ENCODE measurements at regions not wholly inside any gene's neighbourhood (a gene's known extent, or its start where the extent isn't known, plus 50 kb on each side); places are given as distances from the start of the nearest gene placed in this dataset.

DNA sequence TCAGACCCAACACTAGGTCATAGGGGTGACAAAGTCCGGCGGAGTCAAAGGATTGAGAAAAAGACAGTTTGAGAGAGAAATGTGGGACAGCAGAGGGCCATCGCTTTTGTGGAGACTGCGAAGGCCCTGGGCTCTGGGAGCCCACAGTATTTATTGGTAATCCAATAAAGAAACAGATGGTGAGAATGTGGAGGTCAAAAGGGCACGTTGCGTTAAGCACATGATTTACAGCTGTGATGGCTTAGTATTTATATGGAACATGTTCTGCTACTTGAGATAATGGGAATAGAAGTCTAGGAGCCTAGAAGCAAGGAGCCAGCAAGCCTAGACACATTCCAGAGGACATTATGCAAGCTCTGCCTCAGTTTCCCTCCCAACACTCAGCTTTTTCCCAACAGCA lies 2521.1 kb downstream of the PCDH9 start:
- Histone ChIP-seq H3K27ac (ENCODE audit: extremely low read length, insufficient read depth, low read length) (no peak overlapping the region), H3K9me3 (ENCODE audit: low read length) (no peaks in the 10 kb centered on the region), H4K20me1 (ENCODE audit: insufficient read depth, low read length) (no peaks in the 10 kb centered on the region), H3K79me2 (ENCODE audit: insufficient read depth, low read length) (no peaks in the 10 kb centered on the region), H2AFZ (ENCODE audit: low read length) (no peak overlapping the region), H3K4me3 (replicated peaks in 1 of 3; ENCODE audit: insufficient read depth in 1 of 3, low read depth in 2 of 3, low read length in 3 of 3) (no peak overlapping the region), H3K4me1 (ENCODE audit: insufficient read depth, low read length) (no peaks in the 10 kb centered on the region), H3K27me3 (ENCODE audit: control insufficient read depth in 1 of 2, insufficient read depth in 2 of 2, low read length in 2 of 2) (no peaks in the 10 kb centered on the region; a peak in 1 of 5 replicates), H3K9ac (ENCODE audit: insufficient read depth, low read depth, low read length) (no peak overlapping the region), H3K4me2 (ENCODE audit: low read depth, low read length) (no peak overlapping the region), H3K36me3 (replicated peaks in 1 of 2; ENCODE audit: control insufficient read depth in 1 of 2, insufficient read depth in 2 of 2, low read length in 2 of 2) (no peaks in the 10 kb centered on the region)
- DNase-seq (ENCODE audit: low spot score) (no peak), FAIRE-seq (no peak), ATAC-seq (no peak)
- ChIA-PET CTCF (ENCODE audit: low intra/inter-chr PET ratio, low total read pairs) (no interaction called here), POLR2A (no interaction called here)
- 61% methylated on average over 6 of the region's 6 CpGs for WGBS (ENCODE audit: low lambda C conversion rate)
- intact Hi-C loops (cut with micrococcal nuclease; ENCODE audit: unreplicated experiment) = no loop called here
- TF ChIP-seq HMGXB4 (CRISPR knock-in tag; IDR thresholded peaks at IDR 0.05; ENCODE audit: borderline replicate concordance in 1 of 2, low read depth in 1 of 2) (no peak), PLRG1 (conservative IDR thresholded peaks at IDR 0.05) (no peak), ZNF776 (CRISPR knock-in tag; IDR thresholded peaks at IDR 0.05) (no peak), POLR2G (IDR thresholded peaks at IDR 0.05; ENCODE audit: low read depth, low read length) (no peak), PRPF4 (IDR thresholded peaks at IDR 0.05; ENCODE audit: low read depth, low read length, poor library complexity, severe bottlenecking) (no peak), MTF1 (CRISPR knock-in tag; IDR thresholded peaks at IDR 0.05) (no peak), ZFP1 (CRISPR knock-in tag; IDR thresholded peaks at IDR 0.05) (no peak), ARID2 (CRISPR knock-in tag; IDR thresholded peaks at IDR 0.05; ENCODE audit: borderline replicate concordance) (no peak), MZF1 (CRISPR knock-in tag; IDR thresholded peaks at IDR 0.05; ENCODE audit: borderline replicate concordance) (no peak), RARA (CRISPR knock-in tag; IDR thresholded peaks at IDR 0.05) (no peak)
- TF ChIP-seq, protein P1, sequence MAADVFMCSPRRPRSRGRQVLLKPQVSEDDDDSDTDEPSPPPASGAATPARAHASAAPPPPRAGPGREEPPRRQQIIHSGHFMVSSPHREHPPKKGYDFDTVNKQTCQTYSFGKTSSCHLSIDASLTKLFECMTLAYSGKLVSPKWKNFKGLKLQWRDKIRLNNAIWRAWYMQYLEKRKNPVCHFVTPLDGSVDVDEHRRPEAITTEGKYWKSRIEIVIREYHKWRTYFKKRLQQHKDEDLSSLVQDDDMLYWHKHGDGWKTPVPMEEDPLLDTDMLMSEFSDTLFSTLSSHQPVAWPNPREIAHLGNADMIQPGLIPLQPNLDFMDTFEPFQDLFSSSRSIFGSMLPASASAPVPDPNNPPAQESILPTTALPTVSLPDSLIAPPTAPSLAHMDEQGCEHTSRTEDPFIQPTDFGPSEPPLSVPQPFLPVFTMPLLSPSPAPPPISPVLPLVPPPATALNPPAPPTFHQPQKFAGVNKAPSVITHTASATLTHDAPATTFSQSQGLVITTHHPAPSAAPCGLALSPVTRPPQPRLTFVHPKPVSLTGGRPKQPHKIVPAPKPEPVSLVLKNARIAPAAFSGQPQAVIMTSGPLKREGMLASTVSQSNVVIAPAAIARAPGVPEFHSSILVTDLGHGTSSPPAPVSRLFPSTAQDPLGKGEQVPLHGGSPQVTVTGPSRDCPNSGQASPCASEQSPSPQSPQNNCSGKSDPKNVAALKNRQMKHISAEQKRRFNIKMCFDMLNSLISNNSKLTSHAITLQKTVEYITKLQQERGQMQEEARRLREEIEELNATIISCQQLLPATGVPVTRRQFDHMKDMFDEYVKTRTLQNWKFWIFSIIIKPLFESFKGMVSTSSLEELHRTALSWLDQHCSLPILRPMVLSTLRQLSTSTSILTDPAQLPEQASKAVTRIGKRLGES (CRISPR knock-in tag; IDR thresholded peaks at IDR 0.05; ENCODE audit: borderline replicate concordance) = no peak
- TF ChIP-seq, protein P2, sequence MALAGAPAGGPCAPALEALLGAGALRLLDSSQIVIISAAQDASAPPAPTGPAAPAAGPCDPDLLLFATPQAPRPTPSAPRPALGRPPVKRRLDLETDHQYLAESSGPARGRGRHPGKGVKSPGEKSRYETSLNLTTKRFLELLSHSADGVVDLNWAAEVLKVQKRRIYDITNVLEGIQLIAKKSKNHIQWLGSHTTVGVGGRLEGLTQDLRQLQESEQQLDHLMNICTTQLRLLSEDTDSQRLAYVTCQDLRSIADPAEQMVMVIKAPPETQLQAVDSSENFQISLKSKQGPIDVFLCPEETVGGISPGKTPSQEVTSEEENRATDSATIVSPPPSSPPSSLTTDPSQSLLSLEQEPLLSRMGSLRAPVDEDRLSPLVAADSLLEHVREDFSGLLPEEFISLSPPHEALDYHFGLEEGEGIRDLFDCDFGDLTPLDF (CRISPR knock-in tag; IDR thresholded peaks at IDR 0.05) = no peak
- in situ Hi-C loops (cut with HindIII; ENCODE audit: extremely low pct_ligation_motif_present, low pct_unique_long_range_greater_than_20kb) = no loop called here
- no TSS peak for BruUV-seq (replicated peaks)
